ENCODE measurements at regions not wholly inside any gene's neighbourhood (a gene's known extent, or its start where the extent isn't known, plus 50 kb on each side); places are given as distances from the start of the nearest gene placed in this dataset.

DNA sequence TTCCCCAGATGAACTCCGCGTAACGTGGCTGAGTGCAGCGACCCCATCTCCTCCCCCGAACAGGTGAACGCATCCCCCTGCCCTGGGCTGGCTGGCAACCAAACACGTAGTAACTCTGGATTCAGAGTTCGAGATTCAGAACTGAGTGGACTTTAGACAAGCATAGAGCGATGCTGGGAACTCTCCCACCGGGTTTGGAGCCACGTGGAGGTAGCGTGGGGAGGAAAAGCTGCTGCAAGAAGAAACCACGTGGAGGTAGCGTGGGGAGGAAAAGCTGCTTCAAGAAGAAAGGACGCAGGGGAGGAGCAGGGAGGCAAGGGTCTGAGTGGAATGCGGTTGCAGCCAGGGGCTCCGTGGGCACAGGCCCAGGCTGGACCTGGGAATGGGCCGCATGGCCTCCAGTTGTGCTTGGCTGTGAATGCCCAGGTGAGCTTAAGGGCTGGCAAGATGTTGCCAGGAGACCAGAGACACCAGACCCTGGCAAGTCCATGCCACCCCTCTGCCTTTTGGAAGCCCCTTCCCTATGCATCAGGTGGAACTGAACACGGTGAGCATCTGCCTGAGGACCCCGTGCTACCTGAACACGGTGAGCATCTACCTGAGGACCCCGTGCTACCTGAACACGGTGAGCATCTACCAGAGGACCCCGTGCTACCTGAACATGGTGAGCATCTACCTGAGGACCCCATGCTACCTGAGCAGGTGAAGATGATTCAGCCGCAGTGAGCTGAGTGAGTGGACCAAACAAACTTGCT, 118.0 kb upstream of the FRMD1 start:
- Histone ChIP-seq H3K27me3 (peaks cover 0 to 6% of the 10 kb centered on the region in 2 donors), H3K9me3 (no peaks in the 10 kb centered on the region), H3K4me3 (no peak overlapping the region), H3K27ac (peak overlapping the region in 2 of 4 donors; percentile 45 to 52), H3K4me1 (peaks cover 30% of the 10 kb centered on the region), H3K36me3 (replicated peaks in 1 of 2; ENCODE audit: insufficient read depth in 1 of 2, low read depth in 2 of 2) (no peaks in the 10 kb centered on the region)
- TF ChIP-seq POLR2A (IDR thresholded peaks at IDR 0.05) (no peak), CTCF (IDR thresholded peaks at IDR 0.05) (no peak)
- intact Hi-C loops (cut with DNase I), result no loop called here
- DNase-seq (peak in 1 of 4 donors; percentile 11), ATAC-seq (no peak)
- 56 to 62% methylated on average over 23 to 25 of the region's 25 CpGs for WGBS, 2 donors

DNA sequence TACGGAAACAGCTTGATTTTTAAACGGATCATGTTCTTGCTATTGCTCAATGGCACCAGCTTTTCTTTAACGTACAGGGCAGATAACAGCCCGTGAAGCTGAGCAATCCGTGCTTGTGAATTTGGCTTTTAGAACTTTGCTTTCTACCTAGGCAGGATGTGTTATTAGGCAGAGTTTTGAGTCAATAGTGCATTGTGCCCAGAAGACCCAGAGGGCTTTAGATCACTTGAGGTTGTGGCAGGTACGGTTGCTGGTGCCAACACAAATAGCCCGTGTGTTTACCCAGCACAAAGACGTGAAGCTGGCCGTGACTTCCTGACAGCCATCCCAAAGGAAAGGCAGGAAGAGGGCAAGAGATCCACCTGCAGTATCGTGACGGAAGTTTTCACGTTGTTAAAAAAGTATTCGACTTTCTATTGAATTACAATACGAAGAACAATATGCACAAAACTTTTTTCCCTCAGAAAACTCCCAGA, 117.4 kb upstream of the FRMD1 start:
- DNase-seq (peak; percentile 63 to 84 (median 76)), ATAC-seq (peak; percentile 81)
- H3K9me3 ChIP-seq, result no peaks in the 10 kb centered on the region
- no peak for TF ChIP-seq CTCF (IDR thresholded peaks at IDR 0.05)
- no peak for TF ChIP-seq POLR2A (IDR thresholded peaks at IDR 0.05)
- H3K27ac ChIP-seq, result peak overlapping the region in 2 of 4 donors; percentile 45 to 52
- H3K4me3 ChIP-seq, result no peak overlapping the region
- intact Hi-C loops (cut with DNase I), result no loop called here
- H3K36me3 ChIP-seq (replicated peaks in 1 of 2; ENCODE audit: insufficient read depth in 1 of 2, low read depth in 2 of 2), result no peaks in the 10 kb centered on the region
- peaks cover 30% of the 10 kb centered on the region for H3K4me1 ChIP-seq
- peaks cover 0 to 8% of the 10 kb centered on the region in 2 donors for H3K27me3 ChIP-seq
- WGBS, 2 donors, result 8 to 12% methylated on average over 14 of the region's 14 CpGs

GRCh38 chr6:168195712-168196111, 116.7 kb upstream of the FRMD1 start:
- WGBS, 2 donors, result 80 to 81% methylated on average over 10 of the region's 10 CpGs

DNA sequence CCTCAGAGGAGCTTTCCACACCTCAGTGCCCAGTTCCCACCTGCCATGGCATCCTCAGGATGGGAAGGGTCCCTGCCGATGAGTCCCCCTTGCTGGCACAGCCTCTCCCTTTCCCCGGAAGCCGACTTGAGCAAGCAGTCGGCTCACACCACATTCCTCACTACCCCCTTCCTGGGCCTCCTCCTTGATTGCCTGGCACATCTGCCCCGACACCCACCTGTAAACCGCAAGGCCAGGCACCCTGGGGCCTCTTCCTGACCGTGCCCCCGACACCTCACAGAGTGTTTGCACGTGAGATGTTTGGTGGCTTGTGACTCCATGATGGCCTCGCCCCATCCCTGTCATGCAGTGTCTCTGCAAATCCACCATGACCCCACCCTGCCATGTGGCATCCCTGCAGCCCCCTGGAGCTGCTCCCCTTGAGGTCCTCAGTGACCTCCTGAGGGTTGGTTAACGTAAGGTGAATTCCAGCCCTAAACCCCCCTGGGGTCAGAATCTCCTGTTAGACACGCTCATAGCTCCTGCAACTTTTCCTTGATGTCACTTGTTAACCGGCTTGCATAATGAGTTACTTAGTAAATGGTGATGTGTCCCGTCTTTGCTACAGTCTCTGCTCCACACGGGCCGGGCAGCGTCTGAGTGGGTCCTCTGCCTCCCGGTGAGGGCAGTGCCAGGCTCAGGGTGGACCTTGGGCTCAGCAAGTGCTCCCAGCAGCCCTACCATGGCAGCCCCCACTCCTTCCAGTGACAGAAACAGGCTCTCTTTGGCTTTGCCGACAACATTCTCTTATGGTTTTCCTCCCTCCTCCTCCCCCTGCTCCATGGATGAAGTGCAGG, 115.9 kb upstream of the FRMD1 start:
- Histone ChIP-seq H3K9me3 (no peaks in the 10 kb centered on the region), H3K4me3 (no peak overlapping the region), H3K4me1 (peaks cover 30% of the 10 kb centered on the region), H3K36me3 (replicated peaks in 1 of 2; ENCODE audit: insufficient read depth in 1 of 2, low read depth in 2 of 2) (no peaks in the 10 kb centered on the region), H3K27ac (peak overlapping the region in 3 of 4 donors; percentile 45 to 60 (median 52)), H3K27me3 (peaks cover 0 to 8% of the 10 kb centered on the region in 2 donors)
- 58 to 61% methylated on average over 14 to 19 of the region's 19 CpGs for WGBS, 2 donors
- ATAC-seq (no peak), DNase-seq (no peak)
- intact Hi-C loops (cut with DNase I), result no loop called here
- no peak for TF ChIP-seq POLR2A (IDR thresholded peaks at IDR 0.05)

More at GRCh38 chr6:168195712-168196111, 116.7 kb upstream of the FRMD1 start:
- Histone ChIP-seq H3K9me3 (no peaks in the 10 kb centered on the region), H3K4me1 (peaks cover 30% of the 10 kb centered on the region), H3K27ac (peak overlapping the region in 3 of 4 donors; percentile 45 to 60 (median 52)), H3K36me3 (replicated peaks in 1 of 2; ENCODE audit: insufficient read depth in 1 of 2, low read depth in 2 of 2) (no peaks in the 10 kb centered on the region), H3K4me3 (no peak overlapping the region), H3K27me3 (peaks cover 0 to 8% of the 10 kb centered on the region in 2 donors)
- ATAC-seq, result no peak
- DNase-seq, result no peak
- intact Hi-C loops (cut with DNase I), result no loop called here
- no peak for TF ChIP-seq CTCF (IDR thresholded peaks at IDR 0.05)
- TF ChIP-seq POLR2A (IDR thresholded peaks at IDR 0.05), result no peak

Measured in body of pancreas (tissue), 4 donors.